Stimulated activated naive CD8-positive, alpha-beta T cell treated with anti-CD3 and anti-CD28 coated beads, Interleukin-15, Interleukin-2, amounts not matched to agents 100 U/mL and 50 U/mL, for 24 hours (primary cell): ENCODE measurements at regions not wholly inside any gene's neighbourhood (a gene's known extent, or its start where the extent isn't known, plus 50 kb on each side); places are given as distances from the start of the nearest gene placed in this dataset.
A peak's percentile ranks its signal among the peaks of the same experiment; 100 is the strongest.

Source experiments
- ATAC-seq: fragments of 150-1000 bp; cut with Tn5 transposase; one replicate; pipeline ENCODE4 v1.10.0; 2021
- DNase-seq: peaks from one replicate; pipeline ENCODE4 v3.0.0; 2021

DNA sequence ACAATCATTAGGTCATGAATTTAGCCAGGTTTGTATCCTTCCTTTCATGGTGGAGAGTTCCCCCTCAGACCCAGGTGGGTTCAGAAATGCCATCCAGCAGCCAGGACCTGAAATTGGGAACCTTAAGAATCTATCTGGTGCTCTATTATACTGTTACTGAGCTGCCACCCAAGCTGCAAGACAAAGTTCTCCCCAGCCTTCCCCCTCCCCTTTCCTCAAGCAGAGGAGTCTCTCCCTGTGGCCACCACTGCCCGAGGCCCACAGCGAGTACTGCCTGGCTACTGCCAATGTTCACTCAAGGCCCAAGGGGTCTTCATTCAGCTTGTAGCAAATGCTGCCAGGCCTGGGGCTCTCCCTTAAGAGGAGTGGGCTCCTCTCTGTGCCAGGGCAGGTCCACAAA lies 133.8 kb downstream of the TMEM38B start:
- DNase-seq, result no peak
- no peak for ATAC-seq

DNA sequence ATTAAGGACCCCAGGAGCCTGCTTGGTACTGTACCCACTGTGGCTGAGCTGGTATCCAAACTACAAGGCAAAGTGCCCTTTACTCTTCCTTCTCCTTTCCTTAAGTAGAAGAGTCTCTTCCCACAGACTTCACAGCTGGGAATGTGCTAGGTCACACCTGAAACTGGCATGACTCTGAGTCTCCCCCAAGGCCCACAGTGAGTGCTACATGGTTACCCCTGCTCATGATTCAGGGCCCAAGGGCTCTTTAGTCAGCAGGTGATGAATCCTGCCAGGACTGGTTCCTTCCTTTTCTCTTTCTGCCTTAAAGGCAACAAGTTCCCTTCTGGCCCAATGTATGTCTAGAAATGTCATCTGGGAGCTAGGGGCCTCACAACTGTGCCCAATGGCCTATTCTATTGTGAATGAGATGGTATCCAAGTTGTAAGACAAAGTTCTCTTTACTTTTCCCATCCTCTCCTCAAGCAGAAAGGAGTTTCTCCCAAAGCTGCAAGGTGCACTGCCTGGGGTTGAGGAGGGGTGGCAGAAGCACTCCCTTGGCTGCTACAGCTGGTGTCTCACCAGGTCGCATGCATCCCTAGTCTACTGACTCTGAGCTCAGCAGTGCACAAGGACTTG lies 134.4 kb downstream of the TMEM38B start:
- DNase-seq (no peak), ATAC-seq (no peak)

DNA sequence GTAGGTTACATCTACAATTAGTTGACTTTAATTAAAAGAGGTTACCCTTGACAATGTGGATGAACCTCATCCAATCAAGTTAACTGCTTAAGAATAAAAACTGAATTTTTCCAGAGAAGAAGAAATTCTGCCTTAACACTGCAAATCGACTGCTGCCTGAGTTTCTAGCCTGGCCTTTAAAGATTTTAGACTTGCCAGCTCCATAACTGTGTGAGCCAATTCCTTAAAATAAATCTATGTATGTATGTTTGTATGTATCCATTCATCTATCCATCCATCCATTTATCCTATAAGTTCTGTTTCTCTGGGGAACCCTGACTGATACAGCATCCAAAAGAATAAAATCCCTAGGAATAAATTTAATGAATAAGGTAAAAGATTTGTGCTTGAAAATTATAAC lies 136.1 kb downstream of the TMEM38B start:
- no peak for ATAC-seq
- no peak for DNase-seq

DNA sequence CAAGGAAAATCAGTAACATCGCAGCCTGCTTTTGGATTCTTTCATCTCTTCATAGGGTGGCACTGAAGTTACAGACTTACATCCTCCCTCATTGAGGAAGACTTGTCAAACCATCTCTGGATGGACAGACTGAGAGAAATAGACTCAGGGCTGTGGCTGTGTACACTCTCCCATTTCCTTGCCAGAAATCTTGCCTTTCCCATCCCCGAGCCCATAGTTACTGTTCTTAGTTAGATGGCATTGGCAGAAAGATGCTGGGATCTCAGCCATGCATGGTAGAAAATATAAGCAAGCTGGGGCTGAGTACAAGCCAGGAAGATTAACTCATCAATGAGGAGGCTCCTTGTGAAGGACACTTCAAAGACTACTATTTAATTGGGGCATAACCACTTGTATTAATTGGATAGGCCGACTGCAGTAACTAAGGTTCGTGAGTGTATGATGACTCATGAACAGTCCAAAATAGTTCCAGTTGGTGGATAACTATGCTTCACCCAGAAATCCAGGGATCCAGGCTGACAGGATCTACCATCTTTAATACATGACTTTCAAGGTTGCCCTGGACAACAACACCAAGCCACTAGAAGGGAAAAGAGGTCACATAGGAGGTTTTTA lies 137.9 kb downstream of the TMEM38B start:
- ATAC-seq (no peak), DNase-seq (no peak)

DNA sequence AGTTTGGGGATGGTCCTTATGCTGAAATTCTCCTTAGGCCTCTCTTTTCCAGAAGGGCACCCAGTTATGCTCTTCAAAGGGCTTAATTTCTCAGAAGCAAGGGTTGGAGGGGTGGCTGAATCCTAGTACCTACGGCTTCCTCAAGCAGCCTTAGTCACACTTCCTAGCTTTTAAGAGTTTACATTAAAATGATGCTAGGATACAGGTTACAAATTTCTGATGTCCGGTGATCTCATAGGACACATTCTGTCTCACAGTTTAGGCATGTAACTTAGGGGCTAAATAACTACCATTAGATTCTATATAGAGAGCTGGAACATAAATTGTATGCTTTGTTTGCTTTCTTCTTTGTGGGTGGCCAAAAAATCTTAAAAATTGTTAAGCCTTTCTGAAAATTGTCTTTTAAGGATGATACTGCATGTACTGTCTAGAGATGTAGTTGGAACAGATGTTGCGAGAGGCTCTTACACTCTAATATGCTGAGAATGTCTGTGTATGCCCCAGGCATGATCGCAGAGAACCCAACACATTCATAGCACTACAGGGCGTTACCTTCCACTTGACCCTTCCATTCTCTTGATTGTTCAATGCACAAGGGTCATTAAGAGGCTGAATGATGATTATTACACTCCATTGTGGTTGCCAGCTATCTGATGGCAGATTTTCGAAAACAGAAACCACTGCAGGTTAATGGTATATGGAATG lies 139.1 kb downstream of the TMEM38B start:
- ATAC-seq (no peak), DNase-seq (no peak)

DNA sequence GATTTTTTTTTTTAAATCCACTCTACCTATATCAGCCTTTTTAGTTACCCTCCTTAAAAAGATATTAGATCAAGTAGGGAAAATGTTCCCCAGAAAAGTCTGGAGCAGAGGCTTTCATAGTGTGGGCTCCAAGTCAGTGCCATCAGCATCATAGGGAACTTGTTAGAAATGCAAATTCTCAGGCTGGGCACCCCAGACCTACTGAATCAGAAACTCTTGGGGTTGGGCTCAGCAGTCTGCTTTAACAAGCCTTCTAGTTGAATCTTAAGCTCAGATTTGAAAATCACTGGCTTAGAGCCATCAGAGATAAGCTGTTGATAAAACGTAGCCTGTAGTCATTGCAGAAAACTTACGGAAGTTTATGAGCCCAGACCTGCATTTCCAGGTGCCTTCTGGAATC lies 140.1 kb downstream of the TMEM38B start:
- no peak for DNase-seq

DNA sequence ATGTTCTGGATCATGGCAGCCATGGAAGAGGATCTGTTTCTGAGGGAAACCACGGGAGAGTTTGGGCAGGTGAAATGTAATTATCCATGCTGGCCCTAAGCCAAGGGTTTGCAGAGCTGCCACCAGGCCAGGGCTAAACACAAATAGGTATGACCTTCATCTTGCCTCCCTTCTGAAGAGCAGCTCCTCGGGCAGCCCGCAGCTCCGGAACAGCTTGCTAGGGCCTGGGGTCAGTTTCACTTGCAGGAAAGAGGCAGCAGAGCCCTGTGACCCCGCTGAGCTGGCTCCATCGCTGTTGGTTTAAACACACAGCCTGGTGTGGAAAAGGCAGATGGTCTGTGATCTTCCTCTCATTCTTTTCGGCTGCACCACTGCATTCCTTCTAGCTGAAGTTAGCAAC lies 141.4 kb downstream of the TMEM38B start:
- DNase-seq (no peak), ATAC-seq (no peak)

More for the DNA sequence above, 140.1 kb downstream of the TMEM38B start:
- ATAC-seq, result no peak

GRCh38 chr9:105836936-105837660 lies 142.8 kb downstream of the TMEM38B start:
- ATAC-seq (no peak), DNase-seq (no peak)

DNA sequence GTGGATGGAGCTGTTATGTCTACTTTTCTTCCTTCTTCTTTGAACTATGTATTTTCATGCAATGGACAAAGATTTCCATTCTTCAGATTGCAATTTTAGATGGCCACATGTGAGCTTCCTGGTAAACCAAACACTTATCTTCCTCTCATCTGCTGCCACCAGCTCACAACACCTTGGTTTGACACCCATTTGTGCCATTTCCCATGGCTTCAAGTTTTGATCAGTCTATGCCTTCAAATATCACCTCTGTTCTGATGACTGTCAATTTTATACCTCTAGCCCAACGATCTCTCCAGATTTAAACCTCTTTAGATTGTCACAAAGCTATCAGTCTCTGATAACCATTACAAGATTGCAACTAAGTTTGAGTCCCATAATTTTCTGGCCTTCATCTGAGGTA lies 147.2 kb downstream of the TMEM38B start:
- DNase-seq (no peak), ATAC-seq (no peak)

DNA sequence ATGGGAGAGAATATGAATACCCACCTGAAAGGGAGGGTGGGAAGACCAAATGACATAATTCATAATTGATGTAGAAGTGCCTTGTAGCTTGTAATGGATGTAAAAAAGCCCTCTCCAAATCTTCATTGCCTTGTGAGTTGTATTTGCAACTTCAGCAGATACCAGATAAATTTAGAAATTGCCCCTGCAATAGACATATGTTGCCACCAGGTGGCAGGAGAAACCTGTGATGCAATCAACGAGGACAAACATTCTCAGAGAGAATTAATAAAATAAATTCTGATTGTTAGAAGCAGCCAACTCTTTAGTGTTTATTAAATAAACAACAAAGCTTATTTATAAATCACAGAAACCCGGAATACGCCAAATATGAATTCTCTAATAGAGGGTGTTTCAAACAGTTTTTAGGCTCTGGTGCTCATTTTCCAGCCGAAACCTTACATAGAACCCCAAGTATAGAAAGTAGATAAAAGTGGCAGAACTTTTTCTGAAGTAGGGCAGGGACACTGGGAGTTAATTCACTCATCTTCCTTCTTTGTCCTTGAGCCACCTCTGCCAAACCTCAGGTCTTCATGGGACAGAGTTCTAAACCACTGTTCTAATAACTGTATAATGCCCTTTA lies 147.8 kb downstream of the TMEM38B start:
- ATAC-seq (no peak), DNase-seq (peak; percentile 32)

GRCh38 chr9:105846825-105847224 lies 152.5 kb downstream of the TMEM38B start:
- no peak for ATAC-seq
- no peak for DNase-seq

GRCh38 chr9:105850852-105851500 lies 156.6 kb downstream of the TMEM38B start:
- ATAC-seq (no peak), DNase-seq (no peak)

GRCh38 chr9:105854026-105854782 lies 159.9 kb downstream of the TMEM38B start:
- DNase-seq (no peak), ATAC-seq (no peak)

DNA sequence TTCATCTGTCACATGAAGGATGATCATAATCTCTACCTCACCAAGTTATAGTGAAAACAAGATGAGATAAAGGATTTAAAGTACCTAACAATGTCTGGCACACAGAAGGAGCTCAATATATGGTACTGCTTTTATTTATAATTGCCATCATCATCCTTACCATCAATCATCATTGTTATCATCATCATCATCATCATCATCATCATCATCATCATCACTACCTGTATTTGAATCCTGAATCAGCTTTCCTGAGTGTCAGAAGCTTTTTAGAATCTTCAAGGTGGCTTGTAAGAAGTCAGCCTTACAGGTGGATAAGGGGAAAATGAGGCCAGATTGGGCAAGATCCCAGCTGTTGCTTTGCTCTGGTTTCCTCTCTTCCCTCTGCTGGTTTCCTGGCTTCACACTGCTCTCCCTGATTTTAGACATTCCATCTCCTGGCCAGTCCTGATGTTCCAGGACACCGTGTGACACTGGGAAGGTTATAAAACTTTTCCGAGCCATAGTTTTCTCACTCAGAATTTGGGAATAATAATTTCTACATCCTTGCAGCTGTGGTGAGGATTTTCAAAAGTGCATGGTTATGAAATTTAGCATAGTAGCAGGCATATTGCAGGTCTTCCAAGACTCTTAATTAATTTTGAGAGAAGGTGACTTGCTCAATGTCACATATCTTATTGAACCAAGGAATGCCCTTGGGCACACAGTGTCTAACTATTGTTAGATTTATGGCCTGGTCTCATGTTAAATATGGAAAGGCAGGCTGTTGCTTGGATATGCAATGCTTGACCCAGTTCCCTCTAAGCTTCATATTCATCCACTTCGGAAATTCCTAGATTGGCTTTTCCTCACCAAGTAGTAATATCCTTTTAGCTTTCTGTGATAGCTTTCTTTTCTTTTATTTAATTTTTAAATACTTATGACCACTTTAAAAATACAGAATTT lies 160.7 kb downstream of the TMEM38B start:
- ATAC-seq (no peak), DNase-seq (no peak)

- no peak for ATAC-seq
- no peak for DNase-seq
Observed at GRCh38 chr9:105855987-105856386, 161.6 kb downstream of the TMEM38B start.

- ATAC-seq (no peak), DNase-seq (no peak)
Observed at GRCh38 chr9:105858006-105858690, 163.8 kb downstream of the TMEM38B start.

DNA sequence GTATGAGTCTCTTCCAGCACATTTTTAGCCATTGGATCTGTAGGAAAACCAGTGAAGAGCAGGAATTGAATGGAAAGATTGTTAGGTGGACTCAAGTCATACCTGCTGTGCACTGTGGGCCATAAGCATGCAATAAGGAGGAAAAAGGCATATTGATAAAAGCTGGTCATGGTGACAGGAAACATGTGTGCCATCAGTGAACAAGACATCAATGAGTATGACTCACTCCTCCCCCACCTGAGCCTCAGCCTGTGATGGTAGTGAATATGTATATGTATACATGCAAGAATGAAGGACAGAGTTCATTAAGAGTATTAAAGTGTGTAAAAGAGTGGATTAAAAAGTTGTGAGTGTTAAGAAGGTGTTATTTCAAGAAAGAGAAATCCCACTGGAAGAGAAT lies 164.5 kb downstream of the TMEM38B start:
- DNase-seq (no peak), ATAC-seq (peak; percentile 65)

DNA sequence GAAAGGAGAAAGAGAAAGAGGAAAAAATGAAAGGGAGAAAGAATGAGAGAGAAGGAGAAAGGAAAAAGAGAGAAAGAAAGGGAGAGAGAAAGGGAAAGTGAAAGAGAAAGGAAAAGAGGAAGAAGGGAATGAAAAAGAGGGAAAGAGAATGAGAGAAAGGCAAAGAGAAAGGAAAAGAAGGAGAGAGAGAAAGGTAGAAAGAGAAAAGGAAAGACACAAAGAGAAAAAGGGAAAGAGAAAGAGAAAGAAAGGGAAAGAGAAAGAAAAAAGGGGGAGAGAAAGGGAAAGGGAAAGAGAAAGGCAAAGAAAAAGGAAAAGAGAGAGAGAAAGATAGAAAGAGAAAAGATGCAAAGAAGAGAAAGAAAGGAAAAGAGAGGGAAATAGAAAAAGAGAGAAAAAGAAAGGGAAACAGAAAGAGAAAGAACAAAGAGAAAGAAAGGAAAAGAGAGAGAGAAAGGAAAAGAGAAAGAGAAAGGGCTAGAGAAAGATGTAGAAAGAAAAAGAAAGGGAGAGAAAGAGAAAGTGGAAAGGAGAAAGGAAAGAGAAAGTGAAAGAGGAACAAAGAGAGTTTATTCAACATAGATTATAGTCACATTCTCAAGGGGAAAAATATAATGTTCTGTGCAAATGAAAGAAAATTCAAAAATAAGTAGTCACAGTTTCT lies 165.2 kb downstream of the TMEM38B start:
- DNase-seq, result no peak

DNA sequence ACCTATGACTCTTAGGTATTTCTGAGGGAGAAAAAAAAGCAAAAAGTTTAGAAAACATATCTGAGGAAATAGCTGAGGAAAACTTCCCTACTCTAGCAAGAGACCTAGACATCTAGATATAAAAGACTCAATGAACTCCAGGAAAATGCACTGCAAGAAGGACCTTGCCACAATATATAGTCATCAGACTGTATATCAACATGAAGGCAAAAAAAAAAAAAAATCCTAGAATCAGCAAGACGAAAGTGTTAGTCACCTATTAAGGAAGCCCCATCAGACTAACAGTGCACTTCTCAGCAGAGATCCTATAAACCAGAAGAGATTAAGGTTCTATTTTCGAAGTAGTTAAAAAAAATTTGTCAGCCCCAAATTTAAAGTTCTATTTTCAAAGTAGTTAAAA lies 166.2 kb downstream of the TMEM38B start:
- no peak for ATAC-seq
- no peak for DNase-seq

More for the DNA sequence above, 165.2 kb downstream of the TMEM38B start:
- ATAC-seq, result no peak
